Ovary (tissue), 3 donors: ENCODE measurements at regions not wholly inside any gene's neighbourhood (a gene's known extent, or its start where the extent isn't known, plus 50 kb on each side); places are given as distances from the start of the nearest gene placed in this dataset.

Experiments used
- CTCF ChIP-seq, 3 donors: fragments of 450-650 bp in 2 of 3; fragments of 200-600 bp in 1 of 3; IDR thresholded peaks; one replicate each; pipeline versions ENCODE4 v1.5.1 to v1.8.0; 2016 to 2022; ENCODE audit warnings: antibody characterized with exemption in 3 of 3, mild to moderate bottlenecking in 1 of 3
- EP300 ChIP-seq: sonication (generic); formaldehyde crosslinking; IDR thresholded peaks from one replicate; pipeline ENCODE4 v1.6.1; 2017; ENCODE audit warnings: antibody characterized with exemption
- POLR2A ChIP-seq: fragments of 450-650 bp; IDR thresholded peaks from one replicate; pipeline ENCODE4 v1.6.1; 2017; ENCODE audit warnings: antibody characterized with exemption, mild to moderate bottlenecking, moderate library complexity
- donor health status: DM: no; HTN: no; CAD: no.

- no peak for TF ChIP-seq CTCF (IDR thresholded peaks at IDR 0.05)
- no peak for TF ChIP-seq EP300
- no peak for TF ChIP-seq POLR2A
These were observed 61.4 kb upstream of the BMAL1 start for GRCh38 chr11:13216019-13216710.
